B cell (primary cell): ENCODE measurements at regions not wholly inside any gene's neighbourhood (a gene's known extent, or its start where the extent isn't known, plus 50 kb on each side); places are given as distances from the start of the nearest gene placed in this dataset.

Experiments
- ATAC-seq: fragments of 200-7000 bp; cut with Tn5 transposase; one replicate; pipeline ENCODE4 v1.10.0; 2021; ENCODE audit warnings: low read depth, mild to moderate bottlenecking, moderate number of reproducible peaks, moderate library complexity
- CTCF ChIA-PET: fragments of 350-600 bp; sonication (Branson Sonifier 250); formaldehyde crosslinking; loops from one replicate; lab custom pipeline; 2021; ENCODE audit warnings: antibody characterized with exemption, inconsistent platforms; lab: Charles Lee
- POLR2A ChIA-PET: fragments of 350-600 bp; sonication (Branson Sonifier 250); formaldehyde crosslinking; loops from one replicate; lab custom pipeline; 2021; ENCODE audit warnings: antibody characterized with exemption; lab: Charles Lee
- DNase-seq: peaks from one replicate; pipeline ENCODE4 v3.0.0; 2013
- H2AFZ ChIP-seq: 2 replicates; pipeline ENCODE4 v1.6.1; 2012; ENCODE audit warnings: mild to moderate bottlenecking, low read depth, low read length; ENCODE audit not compliant: insufficient read depth, poor library complexity, severe bottlenecking
- H3K27ac ChIP-seq, 2 donors: 1 replicate in 1 of 2; 2 replicates in 1 of 2; pipeline ENCODE4 v1.5.1; 2012 to 2013; ENCODE audit warnings: low read length in 2 of 2, mild to moderate bottlenecking in 2 of 2, moderate library complexity in 1 of 2
- H3K27me3 ChIP-seq, 4 experiments: fragments of 200-600 bp in 1 of 4; sonication (generic) in 1 of 4; replicated peaks in 1 of 4; 1 replicate in 2 of 4; 2 replicates in 2 of 4; pipeline versions ENCODE4 v1.6.1 to v1.7.0; 2013 to 2016; ENCODE audit warnings: low read length in 3 of 4, mild to moderate bottlenecking in 2 of 4, mixed read lengths in 1 of 4, moderate library complexity in 1 of 4; ENCODE audit not compliant: insufficient read depth in 4 of 4, control insufficient read depth in 3 of 4; ENCODE audit errors: control extremely low read depth in 1 of 4
- H3K36me3 ChIP-seq, 2 experiments: replicated peaks in 1 of 2; 1 replicate in 1 of 2; 2 replicates in 1 of 2; pipeline versions ENCODE4 v1.6.1 to v1.7.1; 2013; ENCODE audit warnings: low read length in 1 of 2; ENCODE audit not compliant: insufficient read depth in 2 of 2, control insufficient read depth in 1 of 2; ENCODE audit errors: control extremely low read depth in 1 of 2, extremely low read depth in 1 of 2
- H3K4me1 ChIP-seq, 2 donors: fragments of 200-600 bp in 1 of 2; sonication (generic) in 1 of 2; 1 replicate in 1 of 2; 2 replicates in 1 of 2; pipeline versions ENCODE4 v1.5.1 to v1.6.1; 2013 to 2017; ENCODE audit warnings: low read length in 2 of 2; ENCODE audit not compliant: control insufficient read depth in 2 of 2, insufficient read depth in 2 of 2
- H3K4me2 ChIP-seq: replicated peaks from 2 replicates; pipeline ENCODE3; 2012; ENCODE audit warnings: mild to moderate bottlenecking, low read depth, low read length; ENCODE audit not compliant: poor library complexity, severe bottlenecking
- H3K4me3 ChIP-seq, 5 experiments: fragments of 200-600 bp in 1 of 5; sonication (generic) in 1 of 5; 1 replicate in 3 of 5; 2 replicates in 2 of 5; pipeline versions ENCODE4 v1.5.1 to v1.7.0; 2011 to 2016; ENCODE audit warnings: low read length in 4 of 5, mild to moderate bottlenecking in 4 of 5, low read depth in 2 of 5, control low read depth in 1 of 5, moderate library complexity in 1 of 5; ENCODE audit not compliant: insufficient read depth in 1 of 5; ENCODE audit errors: control extremely low read depth in 1 of 5, extremely low read depth in 1 of 5
- H3K79me2 ChIP-seq: fragments of 200-600 bp; sonication (generic); one replicate; pipeline ENCODE4 v1.6.0; 2016; ENCODE audit warnings: low read length; ENCODE audit not compliant: control insufficient read depth, insufficient read depth
- H3K9ac ChIP-seq: fragments of 200-600 bp; sonication (generic); 2 replicates; pipeline ENCODE4 v1.6.1; 2017; ENCODE audit warnings: mild to moderate bottlenecking, low read length, moderate library complexity
- H3K9me3 ChIP-seq, 3 donors: one replicate each; pipeline versions ENCODE4 v1.6.1 to v1.7.1; 2013; ENCODE audit warnings: low read length in 2 of 3; ENCODE audit not compliant: control insufficient read depth in 2 of 3, insufficient read depth in 1 of 3; ENCODE audit errors: control extremely low read depth in 1 of 3
- H4K20me1 ChIP-seq: 2 replicates; pipeline ENCODE4 v1.6.0; 2012; ENCODE audit warnings: mild to moderate bottlenecking, low read length; ENCODE audit not compliant: insufficient read depth, control insufficient read depth, poor library complexity, severe bottlenecking
- H3K27ac Mint-ChIP-seq: one replicate; pipeline ENCODE4 v1.8.0; 2021; ENCODE audit warnings: mixed read lengths
- H3K27me3 Mint-ChIP-seq: one replicate; pipeline ENCODE4 v1.8.0; 2021; ENCODE audit warnings: mixed read lengths
- H3K4me1 Mint-ChIP-seq: one replicate; pipeline ENCODE4 v1.8.0; 2021; ENCODE audit warnings: mixed read lengths
- H3K4me3 Mint-ChIP-seq: one replicate; pipeline ENCODE4 v1.8.0; 2021; ENCODE audit warnings: mixed read lengths
- H3K9me3 Mint-ChIP-seq: one replicate; pipeline ENCODE4 v1.8.0; 2022; ENCODE audit warnings: mixed read lengths; ENCODE audit not compliant: insufficient read depth
- CTCF ChIP-seq: fragments of 200-600 bp; IDR thresholded peaks from one replicate; pipeline ENCODE4 v1.8.0; 2022; ENCODE audit warnings: antibody characterized with exemption, mild to moderate bottlenecking
- EZH2 ChIP-seq: IDR thresholded peaks from 2 replicates; pipeline ENCODE4 v1.6.1; 2012; ENCODE audit warnings: borderline replicate concordance, low read depth, mild to moderate bottlenecking, moderate library complexity, low read length; ENCODE audit not compliant: insufficient read depth, poor library complexity, severe bottlenecking
- WGBS: methylation state at CpG from one replicate; pipeline ENCODE4 v1.1.5; 2013; ENCODE audit warnings: missing lambda C conversion rate; ENCODE audit not compliant: insufficient coverage; 5-methylcytosine and 5-hydroxymethylcytosine counted together
- intact Hi-C: fragments of 100-400 bp; cut with micrococcal nuclease; formaldehyde crosslinking; loops from one replicate; pipeline ENCODE4 v1.10.0; 2022

- no peak for DNase-seq
- Histone ChIP-seq H2AFZ (no peak overlapping the region), H3K79me2 (no peaks in the 10 kb centered on the region), H3K27me3 (no peaks in the 10 kb centered on the region), H3K4me3 (no peak overlapping the region), H3K27ac (no peak overlapping the region), H3K4me1 (no peaks in the 10 kb centered on the region), H4K20me1 (no peaks in the 10 kb centered on the region), H3K9me3 (peaks cover 0 to 24% (median 5%) of the 10 kb centered on the region in 3 donors), H3K36me3 (no peaks in the 10 kb centered on the region), H3K4me2 (no peak overlapping the region), H3K9ac (no peak overlapping the region)
- no peak for ATAC-seq
- H3K27me3 Mint-ChIP-seq = peaks cover 10% of the 10 kb centered on the region
- H3K4me1 Mint-ChIP-seq = no peaks in the 10 kb centered on the region
- 89% methylated on average over 1 of the region's 7 CpGs for WGBS
- H3K4me3 Mint-ChIP-seq = no peak overlapping the region
- intact Hi-C loops = no loop called here
- POLR2A ChIA-PET = no interaction called here
- CTCF ChIA-PET = no interaction called here
- no peak overlapping the region for H3K27ac Mint-ChIP-seq
- peaks cover 13% of the 10 kb centered on the region for H3K9me3 Mint-ChIP-seq
- no peak for TF ChIP-seq EZH2
Observed at GRCh38 chr1:4418021-4418420, 236.4 kb upstream of the AJAP1 start.

DNA sequence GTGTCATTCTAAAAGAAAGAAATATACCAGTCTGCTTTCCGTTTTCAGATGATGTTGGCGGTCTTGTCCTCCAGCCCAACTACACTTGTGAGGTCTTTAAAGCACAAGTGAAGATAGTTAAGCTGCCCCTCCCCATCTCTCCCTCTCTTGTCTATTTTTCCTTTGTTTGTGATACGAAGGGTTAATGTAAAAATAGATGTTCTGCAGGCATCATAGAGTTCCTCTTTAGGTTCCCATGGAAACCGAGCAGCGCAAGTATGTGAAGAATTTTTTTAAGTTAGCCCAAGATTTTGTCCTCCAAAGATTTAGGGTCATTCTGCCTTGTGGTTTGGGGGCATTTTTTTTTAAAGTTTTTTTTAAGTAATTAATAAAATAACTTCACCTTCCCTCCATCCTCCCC is 232.4 kb upstream of the AJAP1 start:
- Mint-ChIP-seq H3K9me3 (peaks cover 8% of the 10 kb centered on the region), H3K4me3 (no peak overlapping the region), H3K27me3 (peaks cover 10% of the 10 kb centered on the region), H3K27ac (no peak overlapping the region), H3K4me1 (no peaks in the 10 kb centered on the region)
- H3K4me2 ChIP-seq = no peak overlapping the region
- H2AFZ ChIP-seq = no peak overlapping the region
- POLR2A ChIA-PET = no interaction called here
- intact Hi-C loops = no loop called here
- H3K79me2 ChIP-seq = no peaks in the 10 kb centered on the region
- ATAC-seq (no peak), DNase-seq (no peak)
- no peak overlapping the region for H3K4me3 ChIP-seq
- WGBS = 0% methylated on average over 2 of the region's 5 CpGs
- TF ChIP-seq CTCF = no peak
- no peak for TF ChIP-seq EZH2
- H3K4me1 ChIP-seq = no peaks in the 10 kb centered on the region
- H3K36me3 ChIP-seq = no peaks in the 10 kb centered on the region
- CTCF ChIA-PET = no interaction called here
- H3K9me3 ChIP-seq = peaks cover 0 to 29% (median 5%) of the 10 kb centered on the region in 3 donors
- no peaks in the 10 kb centered on the region for H3K27me3 ChIP-seq
- H4K20me1 ChIP-seq = no peaks in the 10 kb centered on the region
- no peak overlapping the region for H3K27ac ChIP-seq
- H3K9ac ChIP-seq = no peak overlapping the region
